Endothelial cell of umbilical vein (primary cell): ENCODE measurements at regions not wholly inside any gene's neighbourhood (a gene's known extent, or its start where the extent isn't known, plus 50 kb on each side); places are given as distances from the start of the nearest gene placed in this dataset.

ENCODE experiments used
- BruUV-seq: library from RNA; stranded (reverse); fragments of 400-500 nt; replicated peaks from 2 replicates; lab custom pipeline; 2021; lab: Mats Ljungman, UMichigan
- CTCF ChIA-PET: fragments of 300-600, 350-600 bp; sonication (Branson Sonifier 250); formaldehyde crosslinking; loops from one replicate; lab custom pipeline; 2021; ENCODE audit warnings: antibody characterized with exemption, inconsistent platforms; lab: Charles Lee
- POLR2A ChIA-PET: fragments of 300-600, 350-600 bp; sonication (Branson Sonifier 250); formaldehyde crosslinking; loops from one replicate; lab custom pipeline; 2021; ENCODE audit warnings: antibody characterized with exemption, inconsistent platforms; lab: Charles Lee
- DNase-seq: peaks from one replicate; pipeline ENCODE4 v3.0.0-alpha.2; 2011; ENCODE audit warnings: low read depth, low spot score
- FAIRE-seq: peaks from 2 replicates; lab custom pipeline; 2011; peaks lifted over from hg19 to GRCh38; lab: Jason Lieb, UNC
- H2AFZ ChIP-seq: 2 replicates; pipeline ENCODE4 v1.6.0; 2012; ENCODE audit warnings: low read depth, low read length, control low read depth, inconsistent platforms
- H3K27ac ChIP-seq: 2 replicates; pipeline ENCODE4 v1.5.1; 2011; ENCODE audit warnings: low read depth, mild to moderate bottlenecking, control low read depth, low read length, moderate library complexity; ENCODE audit not compliant: insufficient read depth
- H3K27me3 ChIP-seq, 2 experiments: 2 replicates each; pipeline versions ENCODE4 v1.6.0 to v1.6.1; 2011; ENCODE audit warnings: low read length in 2 of 2, mixed read lengths in 1 of 2; ENCODE audit not compliant: control insufficient read depth in 2 of 2, insufficient read depth in 2 of 2
- H3K36me3 ChIP-seq, 2 experiments: 2 replicates in 1 of 2; 3 replicates in 1 of 2; pipeline ENCODE4 v1.5.1; 2011; ENCODE audit warnings: low read length in 2 of 2, mild to moderate bottlenecking in 1 of 2, moderate library complexity in 1 of 2; ENCODE audit not compliant: control insufficient read depth in 2 of 2, insufficient read depth in 2 of 2; ENCODE audit errors: extremely low read depth in 1 of 2
- H3K4me1 ChIP-seq: 3 replicates; pipeline ENCODE4 v1.5.1; 2011; ENCODE audit warnings: mild to moderate bottlenecking, low read length; ENCODE audit not compliant: control insufficient read depth, insufficient read depth; ENCODE audit errors: extremely low read depth
- H3K4me2 ChIP-seq: 2 replicates; pipeline ENCODE4 v1.6.1; 2011; ENCODE audit warnings: low read length, control low read depth, mixed read lengths; ENCODE audit not compliant: insufficient read depth
- H3K4me3 ChIP-seq, 3 experiments: fragments of 200-600 bp in 1 of 3; sonication (generic), shearing (Covaris generic) in 1 of 3; replicated peaks in 1 of 3; 2 replicates each; pipeline ENCODE4 v1.5.1; 2011 to 2016; ENCODE audit warnings: control low read depth in 3 of 3, low read length in 3 of 3, mild to moderate bottlenecking in 2 of 3, inconsistent platforms in 1 of 3, low read depth in 1 of 3, moderate library complexity in 1 of 3; ENCODE audit not compliant: insufficient read depth in 1 of 3
- H3K79me2 ChIP-seq: 2 replicates; pipeline ENCODE4 v1.6.0; 2012; ENCODE audit warnings: low read length, inconsistent platforms; ENCODE audit not compliant: control insufficient read depth, insufficient read depth
- H3K9ac ChIP-seq: replicated peaks from 2 replicates; pipeline ENCODE3; 2011; ENCODE audit warnings: low read length, control low read depth; ENCODE audit not compliant: insufficient read depth; ENCODE audit errors: extremely low read depth
- H3K9me1 ChIP-seq: replicated peaks from 3 replicates; pipeline ENCODE4 v1.6.0; 2011; ENCODE audit warnings: mild to moderate bottlenecking, low read length; ENCODE audit not compliant: control insufficient read depth, insufficient read depth; ENCODE audit errors: extremely low read depth
- H3K9me3 ChIP-seq: replicated peaks from 2 replicates; pipeline ENCODE4 v1.5.1; 2012; ENCODE audit warnings: low read length, inconsistent platforms; ENCODE audit not compliant: control insufficient read depth, insufficient read depth
- H4K20me1 ChIP-seq: replicated peaks from 2 replicates; pipeline ENCODE3; 2011; ENCODE audit warnings: mild to moderate bottlenecking, low read length; ENCODE audit not compliant: control insufficient read depth, insufficient read depth; ENCODE audit errors: extremely low read depth
- CTCF ChIP-seq, 2 donors: IDR thresholded peaks; 1 replicate in 1 of 2; 2 replicates in 1 of 2; pipeline ENCODE4 v1.5.1; 2011; ENCODE audit warnings: low read length in 2 of 2, mild to moderate bottlenecking in 2 of 2, moderate library complexity in 2 of 2, control low read depth in 1 of 2, inconsistent platforms in 1 of 2, low read depth in 1 of 2; ENCODE audit not compliant: insufficient read depth in 1 of 2; ENCODE audit errors: extremely low read depth in 1 of 2
- FOS ChIP-seq: IDR thresholded peaks from 2 replicates; pipeline ENCODE4 v1.6.1; 2011; ENCODE audit warnings: mild to moderate bottlenecking, low read length, moderate library complexity, borderline replicate concordance; ENCODE audit not compliant: insufficient read depth
- JUN ChIP-seq: IDR thresholded peaks from 2 replicates; pipeline ENCODE4 v1.6.1; 2011; ENCODE audit warnings: borderline replicate concordance, low read depth; ENCODE audit not compliant: insufficient read length, insufficient read depth
- MAX ChIP-seq: IDR thresholded peaks from 2 replicates; pipeline ENCODE4 v1.6.1; 2011; ENCODE audit not compliant: insufficient read depth, insufficient read length
- MYC ChIP-seq: IDR thresholded peaks from one replicate; pipeline ENCODE4 v1.6.1; 2011; ENCODE audit warnings: mild to moderate bottlenecking, low read depth, low read length
- POLR2A ChIP-seq: IDR thresholded peaks from 2 replicates; pipeline ENCODE4 v1.6.1; 2012; ENCODE audit warnings: low read depth, mild to moderate bottlenecking, control low read depth, low read length
- POLR2AphosphoS5 ChIP-seq: IDR thresholded peaks from 2 replicates; pipeline ENCODE4 v1.6.1; 2012; ENCODE audit warnings: low read depth, mild to moderate bottlenecking, control low read depth, low read length, moderate library complexity; ENCODE audit not compliant: insufficient read depth
- dilution Hi-C: fragments of 300-500 bp; cut with MboI; formaldehyde crosslinking; loops from one replicate; pipeline ENCODE4 v1.15.0; 2019; ENCODE audit warnings: low sequenced_read_pairs; ENCODE audit not compliant: extremely low pct_ligation_motif_present
- intact Hi-C: fragments of 100-400 bp; cut with micrococcal nuclease; formaldehyde crosslinking; loops from one replicate; pipeline ENCODE4 v1.10.0; 2022

- dilution Hi-C loops: no loop called here
Measured at GRCh38 chr3:59265566-59265965, 215.7 kb upstream of the CFAP20DC start.

More at GRCh38 chr3:59265566-59265965, 215.7 kb upstream of the CFAP20DC start:
- Histone ChIP-seq H3K4me1 (no peaks in the 10 kb centered on the region), H3K9ac (no peak overlapping the region), H3K27ac (no peak overlapping the region), H3K27me3 (no peaks in the 10 kb centered on the region), H3K9me1 (no peaks in the 10 kb centered on the region), H4K20me1 (no peaks in the 10 kb centered on the region), H3K36me3 (no peaks in the 10 kb centered on the region), H3K9me3 (no peaks in the 10 kb centered on the region), H3K4me2 (no peak overlapping the region), H3K79me2 (no peaks in the 10 kb centered on the region), H3K4me3 (no peak overlapping the region), H2AFZ (no peak overlapping the region)
- BruUV-seq: no TSS peak
- no peak for DNase-seq
- intact Hi-C loops: no loop called here
- TF ChIP-seq MYC (no peak), POLR2AphosphoS5 (no peak), JUN (no peak), CTCF (IDR thresholded peaks at IDR 0.05; ENCODE audit: extremely low read depth in 1 of 2, insufficient read depth in 1 of 2, low read depth in 1 of 2, low read length in 2 of 2) (no peak), FOS (no peak), POLR2A (no peak), MAX (no peak)
- no peak for FAIRE-seq
- ChIA-PET POLR2A (no interaction called here), CTCF (no interaction called here)
